H1 (cell line): ENCODE measurements at regions not wholly inside any gene's neighbourhood (a gene's known extent, or its start where the extent isn't known, plus 50 kb on each side); places are given as distances from the start of the nearest gene placed in this dataset.

Experiments
- CTCF ChIA-PET: fragments of 300-600 bp; sonication (Branson Sonifier 250); formaldehyde crosslinking; loops from one replicate; lab custom pipeline; 2021; ENCODE audit not compliant: partially characterized antibody; lab: Charles Lee
- POLR2A ChIA-PET: fragments of 300-600 bp; sonication (Branson Sonifier 250); formaldehyde crosslinking; loops from one replicate; lab custom pipeline; 2021; ENCODE audit warnings: inconsistent platforms; ENCODE audit not compliant: partially characterized antibody; lab: Charles Lee
- DNase-seq, 2 experiments: peaks; one replicate each; pipeline versions ENCODE4 v3.0.0 to v3.0.0-alpha.2; 2010 to 2022; ENCODE audit warnings: low spot score in 2 of 2, low read depth in 1 of 2, mixed read lengths in 1 of 2
- FAIRE-seq: peaks from 2 replicates; lab custom pipeline; 2011; peaks lifted over from hg19 to GRCh38; lab: Jason Lieb, UNC
- H2AFZ ChIP-seq: 2 replicates; pipeline ENCODE4 v1.8.1; 2012; ENCODE audit warnings: low read length, inconsistent platforms
- H2AK5ac ChIP-seq: 2 replicates; pipeline ENCODE4 v1.6.1; 2013; ENCODE audit warnings: low read depth, low read length
- H2BK120ac ChIP-seq: replicated peaks from 2 replicates; pipeline ENCODE3; 2013; ENCODE audit warnings: low read depth, low read length, inconsistent platforms
- H2BK12ac ChIP-seq: 2 replicates; pipeline ENCODE4 v1.6.1; 2013; ENCODE audit warnings: low read depth, low read length
- H2BK15ac ChIP-seq: 2 replicates; pipeline ENCODE4 v1.6.1; 2013; ENCODE audit warnings: low read length
- H2BK20ac ChIP-seq: 2 replicates; pipeline ENCODE4 v1.6.1; 2013; ENCODE audit warnings: low read length
- H2BK5ac ChIP-seq: 2 replicates; pipeline ENCODE4 v1.6.1; 2013; ENCODE audit warnings: low read depth, low read length
- H3K14ac ChIP-seq: 2 replicates; pipeline ENCODE4 v1.6.1; 2013; ENCODE audit warnings: inconsistent platforms; ENCODE audit not compliant: insufficient read length
- H3K18ac ChIP-seq: 2 replicates; pipeline ENCODE4 v1.6.1; 2013; ENCODE audit warnings: low read length; ENCODE audit errors: extremely low read depth
- H3K23ac ChIP-seq: 2 replicates; pipeline ENCODE4 v1.6.1; 2013; ENCODE audit warnings: inconsistent platforms; ENCODE audit not compliant: insufficient read length
- H3K23me2 ChIP-seq: 2 replicates; pipeline ENCODE4 v1.6.1; 2013; ENCODE audit warnings: low read depth, low read length
- H3K27ac ChIP-seq: 2 replicates; pipeline ENCODE4 v1.6.1; 2011; ENCODE audit warnings: low read depth, low read length, inconsistent platforms
- H3K27me3 ChIP-seq, 4 experiments: replicated peaks in 1 of 4; 1 replicate in 1 of 4; 2 replicates in 3 of 4; pipeline versions ENCODE4 v1.6.1 to v1.8.1; 2011 to 2013; ENCODE audit warnings: low read length in 3 of 4, mild to moderate bottlenecking in 3 of 4, inconsistent platforms in 2 of 4, mixed read lengths in 2 of 4, moderate library complexity in 1 of 4; ENCODE audit not compliant: control insufficient read depth in 3 of 4, insufficient read depth in 3 of 4; ENCODE audit errors: extremely low read depth in 1 of 4
- H3K36me3 ChIP-seq, 4 experiments: 2 replicates each; pipeline versions ENCODE4 v1.6.1 to v1.8.1; 2011 to 2013; ENCODE audit warnings: mild to moderate bottlenecking in 4 of 4, low read length in 3 of 4, moderate library complexity in 2 of 4, control low read depth in 1 of 4, inconsistent platforms in 1 of 4; ENCODE audit not compliant: insufficient read depth in 4 of 4, control insufficient read depth in 2 of 4
- H3K4ac ChIP-seq: replicated peaks from 2 replicates; pipeline ENCODE3; 2013; ENCODE audit warnings: low read length, low read depth, mixed read lengths, inconsistent platforms; ENCODE audit not compliant: insufficient read length
- H3K4me1 ChIP-seq, 4 experiments: replicated peaks in 1 of 4; 1 replicate in 1 of 4; 2 replicates in 3 of 4; pipeline versions ENCODE4 v1.6.1 to v1.8.1; 2011 to 2013; ENCODE audit warnings: low read length in 3 of 4, inconsistent platforms in 2 of 4, mixed read lengths in 1 of 4; ENCODE audit not compliant: insufficient read depth in 4 of 4, control insufficient read depth in 3 of 4
- H3K4me2 ChIP-seq, 2 experiments: 2 replicates each; pipeline versions ENCODE4 v1.6.1 to v1.8.1; 2011 to 2013; ENCODE audit warnings: low read depth in 2 of 2, low read length in 2 of 2, control low read depth in 1 of 2, inconsistent platforms in 1 of 2, mild to moderate bottlenecking in 1 of 2; ENCODE audit not compliant: insufficient read depth in 1 of 2
- H3K4me3 ChIP-seq, 4 experiments: fragments of 200-600, 300-600 bp in 1 of 4; sonication (generic), shearing (Covaris generic), sonication (Bioruptor Twin) in 1 of 4; 2 replicates each; pipeline versions ENCODE4 v1.5.1 to v1.8.1; 2011 to 2016; ENCODE audit warnings: low read length in 4 of 4, low read depth in 3 of 4, control low read depth in 2 of 4, inconsistent platforms in 2 of 4, mild to moderate bottlenecking in 2 of 4, mixed read lengths in 1 of 4, moderate library complexity in 1 of 4; ENCODE audit not compliant: insufficient read depth in 2 of 4; ENCODE audit errors: extremely low read depth in 1 of 4
- H3K56ac ChIP-seq: replicated peaks from 2 replicates; pipeline ENCODE3; 2013; ENCODE audit warnings: low read depth, mild to moderate bottlenecking, mixed read lengths, low read length, inconsistent platforms; ENCODE audit not compliant: insufficient read length
- H3K79me1 ChIP-seq: 2 replicates; pipeline ENCODE4 v1.6.1; 2013; ENCODE audit warnings: low read depth, low read length, control low read depth
- H3K79me2 ChIP-seq, 2 experiments: 2 replicates each; pipeline versions ENCODE4 v1.6.1 to v1.8.1; 2012 to 2013; ENCODE audit warnings: low read length in 2 of 2, mild to moderate bottlenecking in 2 of 2, inconsistent platforms in 1 of 2; ENCODE audit not compliant: insufficient read depth in 2 of 2, control insufficient read depth in 1 of 2
- H3K9ac ChIP-seq, 4 experiments: replicated peaks in 1 of 4; 1 replicate in 1 of 4; 2 replicates in 3 of 4; pipeline versions ENCODE4 v1.6.1 to v1.8.1; 2011 to 2013; ENCODE audit warnings: low read depth in 3 of 4, low read length in 3 of 4, control low read depth in 2 of 4, mild to moderate bottlenecking in 2 of 4, moderate library complexity in 2 of 4, inconsistent platforms in 1 of 4; ENCODE audit errors: extremely low read depth in 1 of 4
- H3K9me3 ChIP-seq, 2 experiments: 2 replicates each; pipeline versions ENCODE4 v1.6.1 to v1.8.1; 2012 to 2013; ENCODE audit warnings: mild to moderate bottlenecking in 2 of 2, moderate library complexity in 2 of 2, control low read depth in 1 of 2, inconsistent platforms in 1 of 2, low read depth in 1 of 2, low read length in 1 of 2, mixed read lengths in 1 of 2; ENCODE audit not compliant: insufficient read depth in 2 of 2
- H4K20me1 ChIP-seq, 2 experiments: replicated peaks in 1 of 2; 2 replicates each; pipeline versions ENCODE3 to v1.8.1; 2011 to 2013; ENCODE audit warnings: inconsistent platforms in 2 of 2, low read length in 2 of 2, mild to moderate bottlenecking in 1 of 2; ENCODE audit not compliant: insufficient read depth in 2 of 2, control insufficient read depth in 1 of 2
- H4K5ac ChIP-seq: 2 replicates; pipeline ENCODE4 v1.6.1; 2013; ENCODE audit warnings: low read length, low read depth, mixed read lengths, inconsistent platforms; ENCODE audit not compliant: insufficient read length
- H4K8ac ChIP-seq: 2 replicates; pipeline ENCODE4 v1.8.0; 2013; ENCODE audit warnings: mild to moderate bottlenecking, moderate library complexity, low read length, inconsistent platforms; ENCODE audit not compliant: insufficient read depth; ENCODE audit errors: extremely low read depth
- H4K91ac ChIP-seq: replicated peaks from 2 replicates; pipeline ENCODE3; 2013; ENCODE audit warnings: low read length, mixed read lengths, inconsistent platforms; ENCODE audit not compliant: insufficient read length
- CEBPB ChIP-seq: IDR thresholded peaks from 2 replicates; pipeline ENCODE4 v1.6.1; 2012; ENCODE audit warnings: low read depth, low read length
- CREB1 ChIP-seq: IDR thresholded peaks from 2 replicates; pipeline ENCODE4 v1.6.1; 2012; ENCODE audit warnings: inconsistent platforms
- EP300 ChIP-seq, 2 experiments: IDR thresholded peaks; 1 replicate in 1 of 2; 2 replicates in 1 of 2; pipeline ENCODE4 v1.6.1; 2011 to 2012; ENCODE audit warnings: low read depth in 2 of 2, low read length in 2 of 2, mild to moderate bottlenecking in 2 of 2, borderline replicate concordance in 1 of 2, inconsistent platforms in 1 of 2, moderate library complexity in 1 of 2
- SP4 ChIP-seq: IDR thresholded peaks from 2 replicates; pipeline ENCODE4 v1.6.1; 2012; ENCODE audit warnings: low read length, inconsistent platforms
- WGBS, 2 experiments: shearing (Covaris generic) in 1 of 2; methylation state at CpG; one replicate each; pipeline versions ENCODE4 v1.1.6 to v1.1.7; 2013 to 2015; ENCODE audit warnings: low lambda C conversion rate in 2 of 2, mixed read lengths in 2 of 2, inconsistent platforms in 1 of 2, low coverage in 1 of 2, missing lambda C conversion rate in 1 of 2; ENCODE audit not compliant: insufficient replicate concordance in 2 of 2, insufficient coverage in 1 of 2, insufficient read length in 1 of 2; ENCODE audit errors: extremely low coverage in 1 of 2, missing lambda C conversion rate in 1 of 2; 5-methylcytosine and 5-hydroxymethylcytosine counted together

DNA sequence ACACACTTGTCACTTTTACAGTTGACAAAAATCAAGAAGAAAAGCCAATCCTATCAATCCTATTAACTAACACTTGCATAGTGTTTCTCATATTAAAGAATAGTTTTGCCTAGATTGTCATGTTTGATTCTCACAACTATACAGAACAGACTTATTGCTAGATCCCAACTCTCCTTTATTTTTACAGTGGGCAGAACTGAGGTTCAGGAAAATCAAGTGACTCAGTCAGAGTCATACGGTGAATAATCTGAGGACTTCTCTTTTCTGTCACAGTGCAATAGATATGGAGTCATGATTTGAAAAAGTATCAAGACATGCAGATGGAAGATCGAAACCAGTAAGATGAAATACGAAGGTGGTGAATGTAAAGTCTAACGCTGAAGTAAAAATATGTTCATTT, 195.1 kb upstream of the CITED2 start:
- no peak for TF ChIP-seq SP4
- no peak for TF ChIP-seq EP300 (IDR thresholded peaks at IDR 0.05; ENCODE audit: borderline replicate concordance in 1 of 2, low read depth in 2 of 2, low read length in 2 of 2)
- TF ChIP-seq CEBPB = no peak
- no peak for TF ChIP-seq CREB1
- TF ChIP-seq, all 59 proteins: peak for 0
- FAIRE-seq = no peak
- POLR2A ChIA-PET = no interaction called here

More for the DNA sequence above, 195.1 kb upstream of the CITED2 start:
- Histone ChIP-seq H4K5ac (no peak overlapping the region), H3K4ac (no peak overlapping the region), H3K4me1 (no peaks in the 10 kb centered on the region), H2BK5ac (no peak overlapping the region), H2BK120ac (no peak overlapping the region), H3K79me1 (no peaks in the 10 kb centered on the region), H3K14ac (no peak overlapping the region), H4K8ac (no peak overlapping the region), H4K91ac (no peak overlapping the region), H3K27me3 (no peaks in the 10 kb centered on the region), H2BK20ac (no peak overlapping the region), H3K9ac (no peak overlapping the region), H3K9me3 (no peaks in the 10 kb centered on the region), H3K36me3 (no peaks in the 10 kb centered on the region), H2AK5ac (no peak overlapping the region), H4K20me1 (no peaks in the 10 kb centered on the region), H3K23me2 (no peaks in the 10 kb centered on the region), H3K18ac (no peak overlapping the region), H2AFZ (no peak overlapping the region), H3K56ac (no peak overlapping the region), H2BK12ac (no peak overlapping the region), H3K4me2 (no peak overlapping the region), H3K23ac (no peak overlapping the region), H2BK15ac (no peak overlapping the region), H3K4me3 (no peak overlapping the region), H3K27ac (no peak overlapping the region), H3K79me2 (no peaks in the 10 kb centered on the region)
- DNase-seq = no peak
- WGBS, 2 experiments = 92% methylated on average over 4 of the region's 4 CpGs; no CpG with 5 or more reads in 1 of the 2 experiments
- CTCF ChIA-PET = no interaction called here
